Testis (tissue), 2 donors: ENCODE measurements at regions not wholly inside any gene's neighbourhood (a gene's known extent, or its start where the extent isn't known, plus 50 kb on each side); places are given as distances from the start of the nearest gene placed in this dataset.

ENCODE experiments used
- POLR2A ChIP-seq: fragments of 450-650 bp; IDR thresholded peaks from one replicate; pipeline ENCODE4 v1.6.1; 2017; ENCODE audit warnings: antibody characterized with exemption, mild to moderate bottlenecking, moderate library complexity
- TF ChIP-seq, protein P1 (sequence below), 3 experiments: fragments of 450-650 bp in 2 of 3; fragments of 200-600 bp in 1 of 3; sonication (generic) in 1 of 3; IDR thresholded peaks; one replicate each; pipeline ENCODE4 v1.5.1; 2016 to 2019; ENCODE audit warnings: antibody characterized with exemption in 3 of 3, mild to moderate bottlenecking in 2 of 3, moderate library complexity in 1 of 3

DNA sequence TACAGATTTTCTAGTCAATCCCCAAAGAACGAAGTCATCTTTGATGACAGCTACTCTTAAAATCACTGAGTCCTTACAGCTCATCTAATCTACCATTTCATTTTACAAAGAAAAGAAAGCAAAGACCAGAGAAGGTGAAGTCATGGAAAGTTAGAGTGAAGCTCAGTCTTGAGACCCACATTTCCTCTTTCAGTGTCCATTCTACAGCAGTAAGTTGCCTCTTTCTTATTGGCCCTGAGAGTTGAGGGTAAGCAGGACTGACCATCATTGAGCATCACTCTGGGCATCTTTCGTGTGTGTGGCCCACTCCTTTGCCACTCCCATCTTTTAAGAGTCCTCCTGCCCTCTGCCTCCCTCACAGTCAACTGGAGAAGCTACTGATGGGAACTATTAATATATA is 251.8 kb upstream of the NR4A3 start:
- TF ChIP-seq POLR2A: no peak
- TF ChIP-seq, protein P1, sequence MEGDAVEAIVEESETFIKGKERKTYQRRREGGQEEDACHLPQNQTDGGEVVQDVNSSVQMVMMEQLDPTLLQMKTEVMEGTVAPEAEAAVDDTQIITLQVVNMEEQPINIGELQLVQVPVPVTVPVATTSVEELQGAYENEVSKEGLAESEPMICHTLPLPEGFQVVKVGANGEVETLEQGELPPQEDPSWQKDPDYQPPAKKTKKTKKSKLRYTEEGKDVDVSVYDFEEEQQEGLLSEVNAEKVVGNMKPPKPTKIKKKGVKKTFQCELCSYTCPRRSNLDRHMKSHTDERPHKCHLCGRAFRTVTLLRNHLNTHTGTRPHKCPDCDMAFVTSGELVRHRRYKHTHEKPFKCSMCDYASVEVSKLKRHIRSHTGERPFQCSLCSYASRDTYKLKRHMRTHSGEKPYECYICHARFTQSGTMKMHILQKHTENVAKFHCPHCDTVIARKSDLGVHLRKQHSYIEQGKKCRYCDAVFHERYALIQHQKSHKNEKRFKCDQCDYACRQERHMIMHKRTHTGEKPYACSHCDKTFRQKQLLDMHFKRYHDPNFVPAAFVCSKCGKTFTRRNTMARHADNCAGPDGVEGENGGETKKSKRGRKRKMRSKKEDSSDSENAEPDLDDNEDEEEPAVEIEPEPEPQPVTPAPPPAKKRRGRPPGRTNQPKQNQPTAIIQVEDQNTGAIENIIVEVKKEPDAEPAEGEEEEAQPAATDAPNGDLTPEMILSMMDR (IDR thresholded peaks at IDR 0.05): no peak
